ENCODE measurements at regions not wholly inside any gene's neighbourhood (a gene's known extent, or its start where the extent isn't known, plus 50 kb on each side); places are given as distances from the start of the nearest gene placed in this dataset.

DNA sequence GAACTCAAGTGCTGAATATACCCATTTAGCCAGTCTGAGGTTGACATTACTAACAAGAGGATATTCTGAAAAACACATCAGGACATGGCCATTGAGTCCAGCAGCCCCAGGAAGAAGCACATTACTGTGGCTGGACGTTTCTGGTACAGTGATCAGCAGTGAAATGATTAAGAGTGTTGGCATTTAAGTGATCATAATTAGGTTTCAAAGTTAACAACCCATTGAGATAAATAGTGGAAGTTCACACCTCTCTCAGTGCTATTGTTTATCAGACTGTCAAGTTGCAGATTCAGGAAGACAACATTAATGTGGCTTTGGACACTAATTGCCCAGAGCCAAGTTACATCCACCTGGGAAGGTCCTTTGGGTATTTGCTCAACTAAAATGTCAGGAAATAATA lies 139.5 kb upstream of the GAREM1 start:
- Histone ChIP-seq H3F3A (ENCODE audit: low read depth) (no peaks in the 10 kb centered on the region), H3K27me3 (no peaks in the 10 kb centered on the region), H3K27ac (no peak overlapping the region), H3K36me3 (no peaks in the 10 kb centered on the region), H3K9ac (no peak overlapping the region), H4K20me1 (ENCODE audit: low read depth) (no peaks in the 10 kb centered on the region), H3K79me2 (ENCODE audit: low read depth) (no peaks in the 10 kb centered on the region), H3K4me3 (no peak overlapping the region), H2AFZ (replicated peaks) (no peak overlapping the region), H3K9me3 (ENCODE audit: low read depth) (no peaks in the 10 kb centered on the region), H3K4me2 (no peak overlapping the region), H3K4me1 (no peaks in the 10 kb centered on the region)
- no peak for TF ChIP-seq EZH2 (IDR thresholded peaks at IDR 0.05)
- no peak for TF ChIP-seq EZH2phosphoT487 (IDR thresholded peaks at IDR 0.05)
- TF ChIP-seq, protein P1, sequence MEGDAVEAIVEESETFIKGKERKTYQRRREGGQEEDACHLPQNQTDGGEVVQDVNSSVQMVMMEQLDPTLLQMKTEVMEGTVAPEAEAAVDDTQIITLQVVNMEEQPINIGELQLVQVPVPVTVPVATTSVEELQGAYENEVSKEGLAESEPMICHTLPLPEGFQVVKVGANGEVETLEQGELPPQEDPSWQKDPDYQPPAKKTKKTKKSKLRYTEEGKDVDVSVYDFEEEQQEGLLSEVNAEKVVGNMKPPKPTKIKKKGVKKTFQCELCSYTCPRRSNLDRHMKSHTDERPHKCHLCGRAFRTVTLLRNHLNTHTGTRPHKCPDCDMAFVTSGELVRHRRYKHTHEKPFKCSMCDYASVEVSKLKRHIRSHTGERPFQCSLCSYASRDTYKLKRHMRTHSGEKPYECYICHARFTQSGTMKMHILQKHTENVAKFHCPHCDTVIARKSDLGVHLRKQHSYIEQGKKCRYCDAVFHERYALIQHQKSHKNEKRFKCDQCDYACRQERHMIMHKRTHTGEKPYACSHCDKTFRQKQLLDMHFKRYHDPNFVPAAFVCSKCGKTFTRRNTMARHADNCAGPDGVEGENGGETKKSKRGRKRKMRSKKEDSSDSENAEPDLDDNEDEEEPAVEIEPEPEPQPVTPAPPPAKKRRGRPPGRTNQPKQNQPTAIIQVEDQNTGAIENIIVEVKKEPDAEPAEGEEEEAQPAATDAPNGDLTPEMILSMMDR (IDR thresholded peaks at IDR 0.05): no peak
- Mint-ChIP-seq H3K27ac (no peak overlapping the region), H3K4me1 (no peaks in the 10 kb centered on the region), H3K36me3 (no peaks in the 10 kb centered on the region), H3K9me3 (no peaks in the 10 kb centered on the region), H3K4me3 (no peak overlapping the region), H3K27me3 (ENCODE audit: insufficient read depth, low read depth) (no peaks in the 10 kb centered on the region)
- DNase-seq (ENCODE audit: low spot score): no peak

DNA sequence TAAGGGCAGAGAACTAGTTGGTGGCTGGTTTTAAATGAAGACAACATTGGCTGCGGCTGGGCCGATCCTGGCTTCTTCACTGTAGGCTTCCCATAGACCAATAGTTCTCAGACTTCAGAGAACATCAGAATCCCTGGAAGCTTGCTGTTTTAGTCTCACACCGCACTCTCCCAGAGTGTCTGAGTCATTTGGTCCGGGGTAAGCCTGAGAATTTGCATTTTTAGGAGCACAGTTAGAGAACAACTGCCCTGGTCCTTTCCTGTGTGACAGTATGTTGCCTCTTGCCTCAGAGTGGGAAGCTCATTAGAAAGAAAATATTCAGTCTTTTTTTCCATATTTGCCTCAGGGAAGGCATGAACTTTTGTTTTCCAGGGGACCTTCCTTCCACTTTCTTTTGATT lies 137.1 kb upstream of the GAREM1 start:
- H3K4me1 Mint-ChIP-seq: no peaks in the 10 kb centered on the region
- no peaks in the 10 kb centered on the region for H3F3A ChIP-seq (ENCODE audit: low read depth)
- H3K9me3 Mint-ChIP-seq: no peaks in the 10 kb centered on the region
- no peaks in the 10 kb centered on the region for H4K20me1 ChIP-seq (ENCODE audit: low read depth)
- no peaks in the 10 kb centered on the region for H3K9me3 ChIP-seq (ENCODE audit: low read depth)
- no peaks in the 10 kb centered on the region for H3K27me3 ChIP-seq
- H3K36me3 ChIP-seq: no peaks in the 10 kb centered on the region
- no peaks in the 10 kb centered on the region for H3K79me2 ChIP-seq (ENCODE audit: low read depth)
- no peak for DNase-seq (ENCODE audit: low spot score)
- H3K4me2 ChIP-seq: no peak overlapping the region
- no peaks in the 10 kb centered on the region for H3K36me3 Mint-ChIP-seq
- no peak overlapping the region for H2AFZ ChIP-seq (replicated peaks)
- H3K27ac ChIP-seq: no peak overlapping the region
- no peak overlapping the region for H3K4me3 ChIP-seq
- H3K27me3 Mint-ChIP-seq (ENCODE audit: insufficient read depth, low read depth): no peaks in the 10 kb centered on the region
- no peak overlapping the region for H3K27ac Mint-ChIP-seq
- no peak overlapping the region for H3K9ac ChIP-seq
- no peaks in the 10 kb centered on the region for H3K4me1 ChIP-seq
- TF ChIP-seq EZH2 (IDR thresholded peaks at IDR 0.05) (no peak), EZH2phosphoT487 (IDR thresholded peaks at IDR 0.05) (no peak)
- TF ChIP-seq, protein P1 (IDR thresholded peaks at IDR 0.05): no peak
- H3K4me3 Mint-ChIP-seq: no peak overlapping the region

DNA sequence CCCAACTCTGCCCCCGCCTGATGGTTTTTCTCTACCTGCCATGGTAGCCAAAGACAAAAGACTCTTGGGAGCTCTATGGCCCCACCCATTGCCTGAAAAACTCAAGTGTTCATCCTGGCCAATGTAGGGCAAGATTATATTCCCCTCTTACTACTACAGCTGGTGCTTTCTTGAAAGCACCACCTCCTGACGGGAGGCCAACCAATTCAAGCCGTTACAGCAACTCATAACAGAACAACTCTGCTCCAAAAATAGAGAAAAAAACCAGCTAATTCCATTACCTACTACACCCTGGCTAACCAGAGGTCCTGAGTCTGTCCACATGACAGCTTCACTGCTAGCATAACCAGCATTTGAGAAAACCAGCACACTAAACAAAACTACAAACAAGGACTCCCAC lies 127.5 kb upstream of the GAREM1 start:
- Histone ChIP-seq H3K79me2 (ENCODE audit: low read depth) (no peaks in the 10 kb centered on the region), H3K9me3 (ENCODE audit: low read depth) (no peaks in the 10 kb centered on the region), H3K36me3 (no peaks in the 10 kb centered on the region), H3K27ac (no peak overlapping the region), H3K27me3 (no peaks in the 10 kb centered on the region), H3K4me1 (peaks cover 15% of the 10 kb centered on the region), H3K4me3 (no peak overlapping the region), H3F3A (ENCODE audit: low read depth) (no peaks in the 10 kb centered on the region), H3K4me2 (no peak overlapping the region), H2AFZ (replicated peaks) (no peak overlapping the region), H3K9ac (no peak overlapping the region), H4K20me1 (ENCODE audit: low read depth) (no peaks in the 10 kb centered on the region)
- Mint-ChIP-seq H3K27me3 (ENCODE audit: insufficient read depth, low read depth) (no peaks in the 10 kb centered on the region), H3K4me3 (no peak overlapping the region), H3K36me3 (no peaks in the 10 kb centered on the region), H3K27ac (no peak overlapping the region), H3K9me3 (peaks cover 2% of the 10 kb centered on the region), H3K4me1 (peaks cover 5% of the 10 kb centered on the region)
- TF ChIP-seq EZH2 (IDR thresholded peaks at IDR 0.05): no peak
- TF ChIP-seq, protein P1 (IDR thresholded peaks at IDR 0.05): no peak
- TF ChIP-seq EZH2phosphoT487 (IDR thresholded peaks at IDR 0.05): no peak
- no peak for DNase-seq (ENCODE audit: low spot score)

DNA sequence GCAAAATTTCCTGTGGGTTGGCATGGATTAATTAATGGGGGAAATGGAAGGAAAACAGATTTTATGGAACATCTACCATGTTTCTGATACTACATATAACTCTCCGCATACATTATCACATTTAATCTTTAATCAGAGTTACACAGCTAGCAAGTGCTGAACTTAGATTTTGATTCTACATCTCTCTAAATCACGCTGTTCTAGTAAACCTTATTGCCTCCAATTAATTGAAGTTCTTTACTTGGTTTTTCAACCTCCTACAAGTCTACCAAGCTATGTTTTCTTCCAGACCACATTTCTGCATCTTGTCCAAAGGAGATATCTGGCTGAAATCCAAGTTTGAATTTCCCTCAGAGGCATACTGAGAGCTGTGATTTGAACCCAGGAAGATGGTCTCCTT lies 125.8 kb upstream of the GAREM1 start:
- no peak for DNase-seq (ENCODE audit: low spot score)
- Mint-ChIP-seq H3K27ac (no peak overlapping the region), H3K4me1 (peaks cover 5% of the 10 kb centered on the region), H3K27me3 (ENCODE audit: insufficient read depth, low read depth) (no peaks in the 10 kb centered on the region), H3K36me3 (no peaks in the 10 kb centered on the region), H3K4me3 (no peak overlapping the region), H3K9me3 (peaks cover 2% of the 10 kb centered on the region)
- H3K9ac ChIP-seq: no peak overlapping the region
- no peak overlapping the region for H2AFZ ChIP-seq (replicated peaks)
- peaks cover 15% of the 10 kb centered on the region for H3K4me1 ChIP-seq
- no peak overlapping the region for H3K27ac ChIP-seq
- H3F3A ChIP-seq (ENCODE audit: low read depth): no peaks in the 10 kb centered on the region
- H3K36me3 ChIP-seq: no peaks in the 10 kb centered on the region
- H3K4me3 ChIP-seq: no peak overlapping the region
- TF ChIP-seq EZH2phosphoT487 (IDR thresholded peaks at IDR 0.05) (no peak), EZH2 (IDR thresholded peaks at IDR 0.05) (no peak)
- TF ChIP-seq, protein P1 (IDR thresholded peaks at IDR 0.05): no peak
- no peaks in the 10 kb centered on the region for H3K79me2 ChIP-seq (ENCODE audit: low read depth)
- H4K20me1 ChIP-seq (ENCODE audit: low read depth): no peaks in the 10 kb centered on the region
- no peaks in the 10 kb centered on the region for H3K27me3 ChIP-seq
- H3K9me3 ChIP-seq (ENCODE audit: low read depth): no peaks in the 10 kb centered on the region
- no peak overlapping the region for H3K4me2 ChIP-seq

All from neural progenitor cell (in vitro differentiated cells).